SK-N-SH (cell line): ENCODE measurements at regions not wholly inside any gene's neighbourhood (a gene's known extent, or its start where the extent isn't known, plus 50 kb on each side); places are given as distances from the start of the nearest gene placed in this dataset.
"Not testable (repeated sequence)": the region's sequence is repeated elsewhere in the genome, so short reads cannot be mapped to it uniquely, and the experiment has no call there.

Experiments
- CTCF ChIA-PET: fragments of 300-600, 350-600 bp; formaldehyde crosslinking; extraction: SDS; loops from one replicate; lab custom pipeline; 2021; lab: Yijun Ruan, JAX
- POLR2A ChIA-PET: fragments of 350-600 bp; sonication (Branson Sonifier 250); formaldehyde crosslinking; extraction: SDS; loops from one replicate; lab custom pipeline; 2020; ENCODE audit warnings: antibody characterized with exemption, inconsistent platforms; lab: Yijun Ruan, JAX
- DNase-seq: peaks from one replicate; pipeline ENCODE4 v3.0.0; 2012
- H2AFZ ChIP-seq: fragments of 200-600 bp; sonication (generic); 2 replicates; pipeline ENCODE4 v1.8.1; 2016; ENCODE audit warnings: antibody characterized with exemption, mild to moderate bottlenecking, low read depth
- H3F3A ChIP-seq: fragments of 200-600 bp; sonication (generic); replicated peaks from 2 replicates; pipeline ENCODE3; 2016; ENCODE audit warnings: antibody characterized with exemption, mild to moderate bottlenecking; ENCODE audit not compliant: insufficient read depth
- H3K27ac ChIP-seq, 2 experiments: fragments of 200-500 bp in 1 of 2; fragments of 200-600 bp in 1 of 2; sonication (Bioruptor generic) in 1 of 2; sonication (generic), shearing (Covaris generic) in 1 of 2; 2 replicates each; pipeline versions ENCODE4 v1.5.1 to v1.6.1; 2014 to 2016; ENCODE audit warnings: low read depth in 2 of 2, inconsistent platforms in 1 of 2, low read length in 1 of 2, mild to moderate bottlenecking in 1 of 2, mixed read lengths in 1 of 2
- H3K27me3 ChIP-seq: fragments of 200-600 bp; sonication (generic), shearing (Covaris generic); 2 replicates; pipeline ENCODE4 v1.6.1; 2016; ENCODE audit warnings: mixed run types; ENCODE audit not compliant: insufficient read depth
- H3K36me3 ChIP-seq, 2 experiments: fragments of 200-500 bp in 1 of 2; fragments of 200-600 bp in 1 of 2; sonication (Bioruptor generic) in 1 of 2; sonication (generic) in 1 of 2; replicated peaks in 1 of 2; 2 replicates each; pipeline versions ENCODE3 to v1.5.1; 2014 to 2016; ENCODE audit warnings: low read length in 1 of 2, mild to moderate bottlenecking in 1 of 2; ENCODE audit not compliant: insufficient read depth in 2 of 2, control insufficient read depth in 1 of 2
- H3K4me1 ChIP-seq, 2 experiments: fragments of 200-500 bp in 1 of 2; fragments of 200-600 bp in 1 of 2; sonication (Bioruptor generic) in 1 of 2; sonication (generic), shearing (Covaris generic) in 1 of 2; 2 replicates each; pipeline versions ENCODE4 v1.5.1 to v1.6.1; 2014 to 2016; ENCODE audit warnings: low read depth in 1 of 2, low read length in 1 of 2, mixed run types in 1 of 2; ENCODE audit not compliant: insufficient read depth in 2 of 2, control insufficient read depth in 1 of 2
- H3K4me2 ChIP-seq: fragments of 200-600 bp; sonication (generic), shearing (Covaris generic); 2 replicates; pipeline ENCODE4 v1.6.1; 2017; ENCODE audit warnings: mixed run types
- H3K4me3 ChIP-seq, 2 experiments: fragments of 200-500 bp in 1 of 2; fragments of 200-600 bp in 1 of 2; sonication (Bioruptor generic) in 1 of 2; sonication (generic), shearing (Covaris generic) in 1 of 2; 2 replicates each; pipeline versions ENCODE4 v1.5.1 to v1.8.1; 2014 to 2016; ENCODE audit warnings: low read depth in 2 of 2, inconsistent platforms in 1 of 2, low read length in 1 of 2, mild to moderate bottlenecking in 1 of 2, mixed read lengths in 1 of 2, moderate library complexity in 1 of 2
- H3K79me2 ChIP-seq: fragments of 200-600 bp; sonication (generic); 2 replicates; pipeline ENCODE4 v1.8.1; 2017; ENCODE audit warnings: mild to moderate bottlenecking; ENCODE audit not compliant: insufficient read depth
- H3K9ac ChIP-seq: fragments of 200-600 bp; sonication (generic); 2 replicates; pipeline ENCODE4 v1.6.1; 2017; ENCODE audit warnings: mixed run types
- H3K9me2 ChIP-seq: fragments of 200-600 bp; sonication (generic); 2 replicates; pipeline ENCODE4 v1.6.1; 2017; ENCODE audit warnings: mixed run types
- H3K9me3 ChIP-seq: fragments of 200-600 bp; sonication (generic); 2 replicates; pipeline ENCODE4 v1.6.1; 2017; ENCODE audit warnings: mixed run types, mild to moderate bottlenecking, moderate library complexity
- H4K20me1 ChIP-seq: fragments of 200-600 bp; sonication (generic); 2 replicates; pipeline ENCODE4 v1.6.1; 2017; ENCODE audit warnings: mild to moderate bottlenecking, mixed run types; ENCODE audit not compliant: insufficient read depth
- ELF1 ChIP-seq: IDR thresholded peaks from 2 replicates; pipeline ENCODE4 v1.4.0; 2012
- FOSL2 ChIP-seq: IDR thresholded peaks from 2 replicates; pipeline ENCODE4 v1.4.0; 2012; ENCODE audit warnings: low read depth, mild to moderate bottlenecking, moderate library complexity, borderline replicate concordance
- JUND ChIP-seq: IDR thresholded peaks from 2 replicates; pipeline ENCODE4 v1.4.0; 2012
- MAX ChIP-seq: IDR thresholded peaks from 2 replicates; pipeline ENCODE4 v1.4.0; 2012; ENCODE audit warnings: low read depth
- MEF2A ChIP-seq: IDR thresholded peaks from 2 replicates; pipeline ENCODE4 v1.4.0; 2012; ENCODE audit warnings: low read depth, borderline replicate concordance
- PBX3 ChIP-seq: IDR thresholded peaks from 2 replicates; pipeline ENCODE4; 2012
- REST ChIP-seq: IDR thresholded peaks from 2 replicates; pipeline ENCODE4 v1.6.1; 2012; ENCODE audit warnings: mild to moderate bottlenecking, low read depth, low read length, moderate library complexity
- TAF1 ChIP-seq: IDR thresholded peaks from 2 replicates; pipeline ENCODE4 v1.6.1; 2012; ENCODE audit warnings: low read depth, mild to moderate bottlenecking, low read length, moderate library complexity, borderline replicate concordance
- TCF12 ChIP-seq: IDR thresholded peaks from 2 replicates; pipeline ENCODE4 v1.4.0; 2012
- WGBS: methylation state at CpG from one replicate; pipeline ENCODE4 v1.1.6; 2017; ENCODE audit warnings: low lambda C conversion rate; 5-methylcytosine and 5-hydroxymethylcytosine counted together

- H3K36me3 ChIP-seq = no peaks in the 10 kb centered on the region
- H3K4me3 ChIP-seq = no peak overlapping the region
- no peak overlapping the region for H3K9ac ChIP-seq
- no peaks in the 10 kb centered on the region for H3F3A ChIP-seq
- no peak overlapping the region for H3K27ac ChIP-seq
- peaks cover 3% of the 10 kb centered on the region for H3K9me3 ChIP-seq
- no peaks in the 10 kb centered on the region for H3K27me3 ChIP-seq
- TF ChIP-seq REST = no peak
- no peak for TF ChIP-seq ELF1
- no peak for TF ChIP-seq TAF1
- TF ChIP-seq MEF2A = no peak
- TF ChIP-seq JUND = no peak
- no peak for TF ChIP-seq FOSL2
- TF ChIP-seq MAX = no peak
- H3K79me2 ChIP-seq = no peaks in the 10 kb centered on the region
- no peaks in the 10 kb centered on the region for H3K9me2 ChIP-seq
- 13% methylated on average over 1 of the region's 1 CpG for WGBS
- no peak for DNase-seq
- no peak overlapping the region for H3K4me2 ChIP-seq
- H4K20me1 ChIP-seq = no peaks in the 10 kb centered on the region
- no peak overlapping the region for H2AFZ ChIP-seq
- CTCF ChIA-PET = no interaction called here
- no peaks in the 10 kb centered on the region for H3K4me1 ChIP-seq
- POLR2A ChIA-PET = no interaction called here
These were observed 1084.3 kb upstream of the GJE1 start for GRCh38 chr6:141048451-141048850.

GRCh38 chr6:141046496-141046895 is 1086.2 kb upstream of the GJE1 start:
- H3K9me3 ChIP-seq, H3K27ac ChIP-seq, H4K20me1 ChIP-seq, H3K4me2 ChIP-seq, H3K4me1 ChIP-seq, POLR2A ChIA-PET, H3K36me3 ChIP-seq, H3K27me3 ChIP-seq, H2AFZ ChIP-seq, H3K9me2 ChIP-seq, H3K9ac ChIP-seq, H3K4me3 ChIP-seq, H3F3A ChIP-seq, DNase-seq, H3K79me2 ChIP-seq: not testable (repeated sequence)
- CTCF ChIA-PET = interaction anchor here (0.8 kb wide), 1 partner anchor 42 kb away, joined by 3 read pairs; no protein-coding TSS in a partner anchor
- TF ChIP-seq PBX3 = peak; percentile 51
- 0 out of 2 replicates have a peak, but pooled peaks have one; percentile 4 for TF ChIP-seq TCF12
- peak; percentile 45 for TF ChIP-seq JUND
